Skeletal muscle cell (primary cell): ENCODE measurements at regions not wholly inside any gene's neighbourhood (a gene's known extent, or its start where the extent isn't known, plus 50 kb on each side); places are given as distances from the start of the nearest gene placed in this dataset.
A peak's percentile ranks its signal among the peaks of the same experiment; 100 is the strongest.
"Not testable (repeated sequence)": the region's sequence is repeated elsewhere in the genome, so short reads cannot be mapped to it uniquely, and the experiment has no call there.

ENCODE experiments used
- DNase-seq: peaks from one replicate; pipeline ENCODE4 v3.0.0-alpha.2; 2010; ENCODE audit warnings: low read depth
- H3K4me3 ChIP-seq: 2 replicates; pipeline ENCODE4 v1.5.1; 2011; ENCODE audit warnings: low read depth, mild to moderate bottlenecking, control low read depth, low read length, moderate library complexity

DNA sequence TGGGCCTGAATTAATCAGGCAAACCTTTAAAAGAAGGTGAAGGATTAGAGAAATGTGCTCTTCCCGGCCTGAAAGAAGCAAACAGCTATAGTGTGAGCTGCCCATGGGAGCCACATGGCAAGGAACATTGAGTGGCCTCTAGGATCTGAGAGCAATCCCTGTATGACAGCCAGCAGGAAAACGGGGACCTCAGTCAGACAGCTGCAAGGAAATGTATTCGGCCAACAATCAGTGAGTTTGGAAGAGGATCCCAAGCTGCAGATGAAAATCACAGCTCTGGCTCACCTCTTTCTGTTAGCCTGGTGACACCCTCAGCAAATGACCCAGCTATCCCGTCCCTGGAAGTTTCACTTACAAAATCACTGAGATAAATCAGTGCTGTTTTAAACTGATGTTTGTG lies 309.2 kb downstream of the SH3GL2 start:
- no peak overlapping the region for H3K4me3 ChIP-seq
- no peak for DNase-seq

DNA sequence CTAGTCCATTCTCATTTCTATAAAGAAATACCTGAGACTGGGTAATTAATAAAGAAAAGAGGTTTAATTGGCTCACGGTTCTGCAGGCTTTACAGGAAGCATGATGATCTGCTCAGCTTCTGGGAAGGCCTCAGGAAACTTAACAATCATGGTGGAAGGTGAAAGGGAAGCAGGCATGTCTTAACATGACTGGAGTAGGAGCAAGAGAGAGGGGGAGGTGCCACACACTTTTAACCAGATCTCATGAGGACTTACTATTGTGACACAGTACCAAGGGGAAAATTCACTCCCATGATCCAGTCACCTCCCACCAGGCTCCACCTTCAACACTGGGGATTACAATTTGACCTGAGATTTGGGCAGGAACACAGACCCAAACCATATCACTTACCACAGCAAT lies 310.1 kb downstream of the SH3GL2 start:
- not testable (repeated sequence) for DNase-seq, H3K4me3 ChIP-seq

DNA sequence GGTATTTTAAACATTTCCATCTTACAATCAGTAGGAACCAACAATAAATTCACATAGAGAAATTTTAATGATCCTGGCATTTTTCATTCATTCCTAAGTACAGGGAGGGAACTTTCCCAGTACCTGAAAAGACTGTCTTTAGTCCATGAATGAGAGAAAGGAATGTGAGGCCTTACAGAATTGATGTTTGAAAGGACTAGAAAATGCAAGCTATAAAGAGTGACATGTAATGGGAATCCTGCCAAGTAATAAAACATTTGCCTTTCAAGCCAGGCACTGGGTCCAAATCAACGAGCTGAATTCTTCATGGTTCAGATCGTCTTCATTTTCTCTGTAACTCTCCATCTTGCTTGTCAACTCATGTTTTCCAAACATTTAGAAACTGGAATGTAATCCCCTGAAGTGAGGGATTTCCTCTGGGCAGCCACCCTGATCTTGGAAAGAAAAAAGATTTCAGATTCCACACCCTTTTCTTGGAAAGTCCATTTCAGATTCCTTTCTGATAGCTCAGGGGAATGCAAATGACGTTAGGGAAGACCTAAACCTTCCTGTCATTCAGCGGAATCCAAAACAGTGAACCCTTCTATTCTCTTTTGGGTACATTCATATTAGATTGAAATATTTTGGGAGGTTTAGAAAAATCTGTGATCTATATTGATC lies 315.8 kb downstream of the SH3GL2 start:
- H3K4me3 ChIP-seq, result no peak overlapping the region
- no peak for DNase-seq

- DNase-seq, result no peak
These were observed 321.7 kb downstream of the SH3GL2 start for GRCh38 chr9:17900606-17901005.

DNA sequence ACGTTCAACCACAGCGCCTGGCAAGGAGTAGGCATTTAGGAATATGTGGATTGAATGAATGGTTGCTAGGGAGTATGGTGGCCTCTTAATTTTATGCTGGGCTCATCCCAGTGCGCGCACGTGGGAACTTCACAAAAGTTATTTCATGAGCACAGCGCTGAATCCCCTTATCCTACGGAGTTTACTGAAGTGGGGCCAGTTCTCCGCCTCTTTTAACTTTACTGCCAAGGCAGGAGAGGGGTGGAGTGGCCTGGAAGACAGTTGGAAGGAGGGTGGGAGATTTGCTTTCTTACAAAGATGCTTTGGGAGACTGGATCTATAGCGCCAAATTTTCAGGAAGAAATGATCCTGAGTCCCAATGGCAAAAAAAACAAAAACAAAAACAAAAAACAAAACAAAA lies 326.5 kb downstream of the SH3GL2 start:
- no peak for DNase-seq
- H3K4me3 ChIP-seq, result no peak overlapping the region

More at GRCh38 chr9:17900606-17901005, 321.7 kb downstream of the SH3GL2 start:
- H3K4me3 ChIP-seq, result no peak overlapping the region

- DNase-seq, result no peak
- H3K4me3 ChIP-seq, result no peak overlapping the region
These were observed 326.9 kb downstream of the SH3GL2 start for GRCh38 chr9:17905781-17906175.

- H3K4me3 ChIP-seq, result peak overlapping the region; percentile 13
- no peak for DNase-seq
These were observed 327.4 kb downstream of the SH3GL2 start for GRCh38 chr9:17906176-17906840.

DNA sequence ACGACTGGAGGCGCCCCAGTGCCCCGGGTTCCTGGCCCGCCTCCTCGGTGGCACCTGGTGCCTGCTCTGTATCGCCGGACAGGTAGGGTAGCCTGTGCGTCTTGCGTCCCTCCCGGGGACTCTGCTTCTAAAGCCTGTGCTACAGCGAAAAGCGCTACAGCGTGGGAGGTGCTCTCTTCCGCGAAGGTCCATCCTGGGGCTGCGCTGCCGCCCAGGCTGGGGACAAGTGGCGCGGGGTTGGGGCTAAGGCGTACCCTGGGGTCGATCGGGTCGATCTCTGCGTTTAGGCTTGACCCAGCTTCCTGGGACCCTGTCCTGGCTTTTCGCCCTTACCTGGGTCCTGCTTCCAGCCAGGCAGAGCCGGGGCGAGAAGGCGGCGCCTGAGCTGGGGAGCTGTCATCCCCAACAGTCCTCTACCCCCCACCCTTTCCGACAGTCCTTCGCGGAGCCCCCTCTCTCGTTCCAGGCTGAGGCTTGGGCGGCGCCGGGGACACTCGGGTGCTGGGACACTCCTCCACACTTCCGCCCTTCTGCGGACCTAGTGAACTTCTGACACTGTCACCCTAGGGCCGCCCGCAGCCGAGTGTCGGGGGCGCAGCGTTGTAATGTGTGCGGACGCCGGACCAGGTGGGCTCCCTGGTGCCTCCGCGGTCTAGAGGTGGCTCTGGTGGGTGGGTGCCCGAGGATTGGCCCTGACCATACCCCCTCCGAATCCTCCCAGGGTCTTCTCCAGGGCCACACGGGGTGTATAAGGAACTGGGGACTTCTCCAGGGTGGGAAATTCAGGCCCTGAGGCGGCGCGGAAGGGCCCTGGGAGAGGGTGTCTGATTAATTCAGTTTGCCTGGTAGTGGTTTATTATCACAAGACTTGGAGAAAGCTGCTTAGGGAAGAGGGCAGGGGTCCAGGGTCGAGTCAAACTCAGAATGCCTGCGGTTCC lies 328.2 kb downstream of the SH3GL2 start:
- DNase-seq, result no peak
- H3K4me3 ChIP-seq, result no peak overlapping the region

DNA sequence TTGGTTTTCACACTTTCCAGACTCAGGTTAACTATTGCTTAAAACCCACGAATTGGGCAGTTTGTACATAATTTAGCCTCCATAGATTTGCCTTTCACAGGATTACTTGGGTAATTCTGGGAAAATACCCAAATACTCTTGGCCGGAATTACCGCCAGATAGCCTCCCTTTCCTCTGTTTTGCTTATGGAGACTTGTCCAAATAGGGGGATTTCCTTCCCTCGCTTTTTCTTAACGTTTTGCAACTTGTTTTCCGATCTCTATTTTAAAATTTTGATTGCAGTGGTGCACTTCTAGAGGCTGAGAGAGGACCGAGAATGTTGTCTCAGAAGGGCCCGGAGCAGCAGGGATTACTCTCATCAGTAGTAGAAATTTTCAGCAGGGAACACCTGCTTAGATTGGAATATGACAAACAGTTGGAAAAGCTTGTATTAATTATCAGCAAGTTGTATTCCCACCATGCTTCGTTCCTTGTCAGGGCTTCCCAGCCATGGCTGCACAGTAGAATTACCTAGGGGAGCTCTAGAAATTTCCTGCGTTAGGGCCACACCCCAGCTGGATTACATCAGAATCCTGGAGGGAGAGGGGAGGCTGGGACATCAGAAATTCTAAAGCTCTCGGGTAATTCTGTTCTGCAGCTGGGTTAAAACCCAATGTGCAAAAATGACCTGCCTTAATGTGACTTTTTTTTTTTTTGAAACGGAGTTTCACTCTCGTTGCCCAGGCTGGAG lies 329.1 kb downstream of the SH3GL2 start:
- no peak overlapping the region for H3K4me3 ChIP-seq
- DNase-seq, result no peak

- no peak for DNase-seq
These were observed 347.4 kb downstream of the SH3GL2 start for GRCh38 chr9:17926246-17926645.

GRCh38 chr9:17927616-17928015 lies 348.8 kb downstream of the SH3GL2 start:
- no peak for DNase-seq
- no peak overlapping the region for H3K4me3 ChIP-seq

More at GRCh38 chr9:17926246-17926645, 347.4 kb downstream of the SH3GL2 start:
- no peak overlapping the region for H3K4me3 ChIP-seq

DNA sequence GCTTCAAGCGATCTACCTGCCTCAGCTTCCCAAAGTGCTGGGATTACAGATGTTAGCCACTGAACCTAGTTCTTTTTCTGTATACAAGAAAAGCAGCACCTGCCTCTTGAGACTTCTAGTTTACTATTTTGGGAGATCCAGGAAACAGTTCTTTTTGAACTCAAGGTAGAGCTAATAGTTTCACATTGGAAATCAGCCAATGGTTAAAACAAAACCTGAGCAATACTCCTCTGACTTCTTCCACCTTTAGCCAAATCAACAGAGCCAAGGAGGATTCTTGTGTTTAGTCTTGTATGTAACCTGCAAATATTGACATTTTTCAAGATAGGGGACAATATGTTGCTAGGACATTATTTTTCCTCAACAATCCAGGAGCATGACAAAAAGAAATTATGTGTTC lies 349.4 kb downstream of the SH3GL2 start:
- no peak overlapping the region for H3K4me3 ChIP-seq
- no peak for DNase-seq

DNA sequence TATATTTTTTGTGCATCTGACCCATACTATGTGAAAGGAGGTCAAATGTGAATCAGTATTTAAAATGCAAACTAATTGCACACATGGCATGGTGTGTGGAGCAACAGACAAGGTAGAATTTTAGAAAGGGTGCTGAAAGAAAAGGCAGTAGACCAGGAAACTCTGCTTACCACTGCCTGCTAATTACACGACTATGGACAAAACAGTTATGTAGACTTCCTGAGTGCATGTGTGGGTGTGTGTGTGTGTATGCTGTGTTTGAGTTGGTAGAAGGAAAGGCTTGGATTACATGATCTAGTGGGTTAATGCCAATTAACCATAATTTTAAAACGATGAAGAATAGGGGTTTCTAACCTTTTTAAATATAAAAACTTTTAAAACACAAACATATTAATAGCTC lies 349.9 kb downstream of the SH3GL2 start:
- no peak for DNase-seq
- H3K4me3 ChIP-seq, result no peak overlapping the region

DNA sequence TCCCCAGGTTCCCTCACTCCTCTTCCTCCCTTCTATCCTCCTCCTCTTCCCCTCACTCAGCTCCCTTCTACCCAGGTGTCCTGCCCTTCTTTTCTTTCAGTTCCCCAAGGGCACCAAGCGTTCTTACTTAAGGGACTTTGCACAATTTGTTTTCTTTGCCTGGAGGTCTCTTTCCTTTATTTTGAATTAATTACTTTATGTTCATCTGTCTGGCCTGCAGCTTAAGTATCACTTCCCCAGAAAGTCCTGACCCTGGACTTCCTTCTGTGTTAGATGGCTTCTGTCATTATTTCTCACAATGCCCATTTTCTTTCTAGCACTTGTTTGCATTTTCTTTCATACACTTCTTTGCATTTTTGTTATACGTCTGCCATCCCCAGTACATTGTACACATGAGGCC lies 350.6 kb downstream of the SH3GL2 start:
- DNase-seq, result no peak
- no peak overlapping the region for H3K4me3 ChIP-seq

DNA sequence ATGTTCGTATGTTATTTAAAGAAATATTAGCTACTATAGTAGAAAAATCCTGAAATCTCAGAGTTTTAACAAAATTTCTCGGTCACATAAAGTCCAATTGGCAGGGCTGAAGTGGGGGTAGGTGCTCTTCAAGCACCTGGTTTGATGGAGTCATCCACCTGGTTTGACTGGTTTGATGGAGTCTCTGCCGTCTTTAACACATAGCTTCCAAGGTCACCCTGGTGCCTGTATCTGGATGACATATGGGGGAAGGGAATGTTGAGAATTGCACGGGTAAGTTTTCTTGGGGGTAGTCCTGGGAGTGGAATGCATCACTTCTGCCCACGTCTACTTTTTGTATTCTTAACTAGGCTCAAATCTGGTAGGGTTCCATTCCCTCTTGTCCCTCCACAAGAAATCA lies 351.2 kb downstream of the SH3GL2 start:
- DNase-seq, result no peak

DNA sequence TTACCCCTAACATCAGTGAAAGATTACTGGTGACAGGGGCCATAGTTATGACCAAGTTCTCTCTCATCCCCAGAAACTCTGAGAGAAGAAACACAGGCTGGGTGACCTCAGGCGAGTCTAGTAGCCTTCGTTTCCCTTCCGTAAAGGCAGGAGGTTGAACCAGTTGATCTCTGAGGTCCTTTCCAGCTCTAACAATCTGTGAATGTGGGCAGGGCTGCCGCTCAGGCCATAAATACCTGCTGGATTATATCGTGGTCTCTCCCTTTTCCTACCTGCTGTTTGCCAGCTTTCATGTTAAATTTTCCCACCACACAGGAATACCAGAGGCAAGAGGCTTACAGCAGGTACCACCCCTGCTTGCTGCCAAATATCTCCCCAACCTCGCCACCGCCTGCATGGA lies 357.5 kb downstream of the SH3GL2 start:
- DNase-seq, result no peak
- H3K4me3 ChIP-seq, result no peak overlapping the region

More for the DNA sequence above, 351.2 kb downstream of the SH3GL2 start:
- no peak overlapping the region for H3K4me3 ChIP-seq

DNA sequence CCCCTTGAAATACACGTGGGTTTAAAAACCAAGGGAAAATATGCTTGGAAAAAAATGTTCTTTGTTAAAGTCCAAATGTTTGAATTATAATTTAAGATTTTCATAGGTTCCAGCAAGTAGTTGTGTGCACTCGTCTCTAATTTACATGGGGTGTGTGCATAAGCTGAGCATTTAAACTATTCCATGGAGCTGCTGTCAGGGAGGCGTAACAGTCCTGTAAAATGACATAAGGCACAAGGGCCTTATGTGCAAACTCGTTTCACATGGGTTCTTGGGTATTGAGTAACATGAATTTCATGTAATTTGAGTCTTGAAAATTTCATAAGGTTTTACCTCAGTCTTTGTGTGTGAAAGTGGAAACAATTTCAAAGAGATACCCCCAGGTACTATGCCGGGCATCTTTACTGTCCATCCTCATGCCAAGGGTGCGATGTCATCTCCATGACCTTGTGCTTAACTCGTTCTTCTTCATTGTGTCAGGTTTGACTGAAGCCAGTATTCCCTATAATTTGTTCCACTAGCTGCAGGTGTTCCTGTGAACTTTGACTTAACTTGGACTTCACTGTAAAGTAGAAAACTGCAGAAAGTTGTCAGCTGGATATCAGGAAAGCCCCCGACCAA lies 359.3 kb downstream of the SH3GL2 start:
- no peak for DNase-seq
- H3K4me3 ChIP-seq, result no peak overlapping the region

- DNase-seq, result no peak
- H3K4me3 ChIP-seq, result no peak overlapping the region
These were observed 363.6 kb downstream of the SH3GL2 start for GRCh38 chr9:17942498-17942897.

DNA sequence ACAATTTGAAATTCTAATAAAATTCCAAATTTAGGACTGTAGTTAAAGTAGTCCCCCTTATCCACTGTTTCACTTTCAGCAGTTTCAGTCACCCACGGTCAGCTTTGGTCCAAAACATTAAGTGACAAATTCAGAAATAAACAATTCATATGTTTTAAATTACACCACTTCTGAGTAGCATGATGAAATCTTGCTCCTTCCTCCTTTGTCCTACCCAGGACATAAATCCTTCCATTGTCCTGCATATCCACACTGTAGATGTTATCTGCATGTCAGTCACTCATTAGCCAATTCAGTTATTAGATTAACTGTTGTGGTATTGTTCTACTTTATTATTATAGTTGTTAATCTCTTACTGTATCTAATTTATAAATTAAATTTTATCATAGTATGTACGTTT lies 376.5 kb downstream of the SH3GL2 start:
- no peak for DNase-seq
- H3K4me3 ChIP-seq, result no peak overlapping the region
